LNCaP clone FGC (cell line): ENCODE measurements at regions not wholly inside any gene's neighbourhood (a gene's known extent, or its start where the extent isn't known, plus 50 kb on each side); places are given as distances from the start of the nearest gene placed in this dataset.

ENCODE experiments used
- DNase-seq: peaks from one replicate; pipeline ENCODE4 v3.0.0-alpha.2; 2011; ENCODE audit warnings: low read depth
- H3K4me3 ChIP-seq: 2 replicates; pipeline ENCODE4 v1.5.1; 2011; ENCODE audit warnings: mild to moderate bottlenecking, low read depth, low read length, control low read depth
- TF ChIP-seq, protein P1 (sequence below): IDR thresholded peaks from 2 replicates; pipeline ENCODE4 v1.5.1; 2012; ENCODE audit warnings: mild to moderate bottlenecking; ENCODE audit not compliant: control insufficient read depth, insufficient read depth; ENCODE audit errors: extremely low read depth

DNA sequence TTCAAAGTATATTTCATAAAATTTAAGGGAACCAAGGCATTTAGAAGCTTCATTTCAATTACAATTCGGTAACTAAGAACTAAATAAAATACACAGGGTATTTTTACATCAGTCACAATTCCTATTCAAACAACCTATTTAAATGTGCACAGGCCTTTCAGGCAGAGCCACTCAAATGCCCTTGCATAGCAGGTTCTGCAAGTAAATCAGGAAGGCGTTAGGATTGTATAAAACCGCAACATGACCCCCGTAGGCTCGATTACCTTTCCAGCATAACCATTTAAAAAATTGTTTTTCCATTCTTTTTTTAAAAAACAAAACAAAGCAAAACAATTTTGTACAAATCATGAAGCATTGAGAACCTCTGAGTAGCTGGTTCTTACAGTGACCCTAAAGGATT is 289.9 kb upstream of the SP8 start:
- H3K4me3 ChIP-seq: no peak overlapping the region
- TF ChIP-seq, protein P1, sequence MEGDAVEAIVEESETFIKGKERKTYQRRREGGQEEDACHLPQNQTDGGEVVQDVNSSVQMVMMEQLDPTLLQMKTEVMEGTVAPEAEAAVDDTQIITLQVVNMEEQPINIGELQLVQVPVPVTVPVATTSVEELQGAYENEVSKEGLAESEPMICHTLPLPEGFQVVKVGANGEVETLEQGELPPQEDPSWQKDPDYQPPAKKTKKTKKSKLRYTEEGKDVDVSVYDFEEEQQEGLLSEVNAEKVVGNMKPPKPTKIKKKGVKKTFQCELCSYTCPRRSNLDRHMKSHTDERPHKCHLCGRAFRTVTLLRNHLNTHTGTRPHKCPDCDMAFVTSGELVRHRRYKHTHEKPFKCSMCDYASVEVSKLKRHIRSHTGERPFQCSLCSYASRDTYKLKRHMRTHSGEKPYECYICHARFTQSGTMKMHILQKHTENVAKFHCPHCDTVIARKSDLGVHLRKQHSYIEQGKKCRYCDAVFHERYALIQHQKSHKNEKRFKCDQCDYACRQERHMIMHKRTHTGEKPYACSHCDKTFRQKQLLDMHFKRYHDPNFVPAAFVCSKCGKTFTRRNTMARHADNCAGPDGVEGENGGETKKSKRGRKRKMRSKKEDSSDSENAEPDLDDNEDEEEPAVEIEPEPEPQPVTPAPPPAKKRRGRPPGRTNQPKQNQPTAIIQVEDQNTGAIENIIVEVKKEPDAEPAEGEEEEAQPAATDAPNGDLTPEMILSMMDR: no peak
- DNase-seq: no peak

- H3K4me3 ChIP-seq: no peak overlapping the region
- TF ChIP-seq, protein P1: no peak
- DNase-seq: no peak
Observed at GRCh38 chr7:21077602-21078001, 290.9 kb upstream of the SP8 start.

GRCh38 chr7:21084286-21084685 is 297.6 kb upstream of the SP8 start:
- TF ChIP-seq, protein P1: no peak
- no peak for DNase-seq
- no peak overlapping the region for H3K4me3 ChIP-seq

DNA sequence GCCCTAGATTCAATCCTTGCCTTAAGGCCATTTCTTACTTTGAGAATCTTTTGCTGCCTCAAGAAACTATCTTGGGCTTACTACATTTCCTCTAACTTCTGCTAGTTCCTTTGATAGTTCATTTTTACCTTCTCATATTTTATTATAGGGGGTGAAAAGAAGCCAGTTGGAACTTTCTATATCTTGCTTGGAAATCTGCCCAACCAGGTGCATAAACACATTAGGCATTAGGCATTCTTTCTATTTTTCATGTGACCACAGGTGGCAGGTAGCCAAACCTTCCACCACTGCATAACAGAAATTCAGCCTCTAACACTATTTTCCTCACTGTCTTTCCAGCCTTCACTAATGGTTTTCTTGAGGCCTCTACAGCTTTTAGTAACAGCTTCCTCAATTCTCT is 300.0 kb upstream of the SP8 start:
- H3K4me3 ChIP-seq: no peak overlapping the region
- DNase-seq: peak; percentile 89
- TF ChIP-seq, protein P1: no peak

DNA sequence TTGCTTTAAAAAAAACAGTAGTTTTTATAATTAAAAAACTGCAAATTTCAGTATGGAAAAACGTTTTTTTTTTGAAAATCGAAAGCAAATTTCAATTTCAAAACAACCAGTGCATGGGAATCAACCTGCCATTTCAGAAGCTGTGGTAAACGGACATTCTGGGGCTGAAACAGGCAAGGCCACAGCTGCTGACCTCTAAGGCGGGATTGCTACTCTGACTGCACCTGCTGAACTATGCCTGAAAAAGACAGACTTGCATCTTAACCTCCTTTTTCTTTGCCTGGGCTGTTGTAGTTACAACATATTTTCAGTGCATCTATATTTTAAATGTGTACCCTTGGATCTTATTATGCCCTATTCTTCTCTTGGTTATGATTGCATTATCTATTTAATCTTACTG is 303.0 kb upstream of the SP8 start:
- no peak for DNase-seq
- TF ChIP-seq, protein P1: no peak
- no peak overlapping the region for H3K4me3 ChIP-seq

- DNase-seq: no peak
- TF ChIP-seq, protein P1: no peak
- no peak overlapping the region for H3K4me3 ChIP-seq
Observed at GRCh38 chr7:21092766-21093702, 306.3 kb upstream of the SP8 start.
